HG02678 (cell line): ENCODE measurements at regions not wholly inside any gene's neighbourhood (a gene's known extent, or its start where the extent isn't known, plus 50 kb on each side); places are given as distances from the start of the nearest gene placed in this dataset.
"Not testable (repeated sequence)": the region's sequence is repeated elsewhere in the genome, so short reads cannot be mapped to it uniquely, and the experiment has no call there.

Experiments used
- ATAC-seq: cut with Tn5 transposase; IDR thresholded peaks from one replicate; pipeline ENCODE4 v1.9.1; 2021; ENCODE audit warnings: mild to moderate bottlenecking, moderate library complexity; ENCODE audit not compliant: unreplicated experiment

GRCh38 chr3:18195836-18196235 lies 229.3 kb downstream of the SATB1 start:
- no peak for ATAC-seq

- ATAC-seq: no peak
Observed at GRCh38 chr3:18194431-18194830, 230.7 kb downstream of the SATB1 start.

- ATAC-seq: no peak
Observed at GRCh38 chr3:18190646-18191045, 234.5 kb downstream of the SATB1 start.

GRCh38 chr3:18189282-18190050 lies 235.7 kb downstream of the SATB1 start:
- ATAC-seq: no peak

GRCh38 chr3:18188491-18188890 lies 236.6 kb downstream of the SATB1 start:
- no peak for ATAC-seq

- ATAC-seq: no peak
Observed at GRCh38 chr3:18185624-18186023, 239.5 kb downstream of the SATB1 start.

- not testable (repeated sequence) for ATAC-seq
Observed at GRCh38 chr3:18182923-18183322, 242.2 kb downstream of the SATB1 start.

GRCh38 chr3:18179521-18179920 lies 245.6 kb downstream of the SATB1 start:
- ATAC-seq: no peak

GRCh38 chr3:18177271-18177670 lies 247.9 kb downstream of the SATB1 start:
- ATAC-seq: no peak

- ATAC-seq: not testable (repeated sequence)
Observed at GRCh38 chr3:18173891-18174290, 251.2 kb downstream of the SATB1 start.

GRCh38 chr3:18159681-18160080 lies 265.5 kb downstream of the SATB1 start:
- no peak for ATAC-seq

GRCh38 chr3:18153571-18154173 lies 271.5 kb downstream of the SATB1 start:
- no peak for ATAC-seq

- ATAC-seq: no peak
Observed at GRCh38 chr3:18151199-18151598, 273.9 kb downstream of the SATB1 start.

- no peak for ATAC-seq
Observed at GRCh38 chr3:18149935-18150334, 275.2 kb downstream of the SATB1 start.

- no peak for ATAC-seq
Observed at GRCh38 chr3:18149386-18149785, 275.8 kb downstream of the SATB1 start.

- ATAC-seq: no peak
Observed at GRCh38 chr3:18144571-18144970, 280.6 kb downstream of the SATB1 start.

GRCh38 chr3:18143258-18143780 lies 281.8 kb downstream of the SATB1 start:
- no peak for ATAC-seq

- ATAC-seq: no peak
Observed at GRCh38 chr3:18137958-18138357, 287.2 kb downstream of the SATB1 start.

GRCh38 chr3:18135060-18135814 lies 289.9 kb downstream of the SATB1 start:
- ATAC-seq: no peak

GRCh38 chr3:18134386-18135059 lies 290.6 kb downstream of the SATB1 start:
- no peak for ATAC-seq

- no peak for ATAC-seq
Observed at GRCh38 chr3:18132991-18133390, 292.1 kb downstream of the SATB1 start.
